ENCODE measurements at regions not wholly inside any gene's neighbourhood (a gene's known extent, or its start where the extent isn't known, plus 50 kb on each side); places are given as distances from the start of the nearest gene placed in this dataset.

GRCh38 chr4:35918491-35918977, 325.8 kb downstream of the ARAP2 start:
- no peak for DNase-seq

GRCh38 chr4:35925806-35926205, 318.5 kb downstream of the ARAP2 start:
- no peak for DNase-seq

GRCh38 chr4:35926788-35927187, 317.5 kb downstream of the ARAP2 start:
- DNase-seq: no peak

- no peak for DNase-seq
Observed at GRCh38 chr4:35933901-35934300, 310.4 kb downstream of the ARAP2 start.

- DNase-seq: peak; percentile 50
Observed at GRCh38 chr4:35934320-35934981, 309.9 kb downstream of the ARAP2 start.

GRCh38 chr4:35938936-35939335, 305.4 kb downstream of the ARAP2 start:
- no peak for DNase-seq

- DNase-seq: no peak
Observed at GRCh38 chr4:35939751-35940150, 304.6 kb downstream of the ARAP2 start.

- DNase-seq: no peak
Observed at GRCh38 chr4:35942092-35942491, 302.2 kb downstream of the ARAP2 start.

GRCh38 chr4:35943606-35944005, 300.7 kb downstream of the ARAP2 start:
- no peak for DNase-seq

GRCh38 chr4:35948171-35948570, 296.1 kb downstream of the ARAP2 start:
- no peak for DNase-seq

GRCh38 chr4:35950442-35950841, 293.9 kb downstream of the ARAP2 start:
- no peak for DNase-seq

GRCh38 chr4:35952751-35953150, 291.6 kb downstream of the ARAP2 start:
- no peak for DNase-seq

- DNase-seq: no peak
Observed at GRCh38 chr4:35963383-35963782, 280.9 kb downstream of the ARAP2 start.

GRCh38 chr4:35963974-35964515, 280.3 kb downstream of the ARAP2 start:
- DNase-seq: no peak

- DNase-seq: peak; percentile 8
Observed at GRCh38 chr4:35965300-35965699, 279.0 kb downstream of the ARAP2 start.

- DNase-seq: no peak
Observed at GRCh38 chr4:35966566-35966965, 277.7 kb downstream of the ARAP2 start.

- DNase-seq: no peak
Observed at GRCh38 chr4:35970366-35970960, 273.9 kb downstream of the ARAP2 start.

- DNase-seq: no peak
Observed at GRCh38 chr4:35972814-35973213, 271.5 kb downstream of the ARAP2 start.

- DNase-seq: no peak
Observed at GRCh38 chr4:35975617-35976355, 268.5 kb downstream of the ARAP2 start.

- DNase-seq: no peak
Observed at GRCh38 chr4:35978551-35978950, 265.8 kb downstream of the ARAP2 start.

GRCh38 chr4:35982318-35982717, 262.0 kb downstream of the ARAP2 start:
- no peak for DNase-seq

GRCh38 chr4:35986537-35986936, 257.8 kb downstream of the ARAP2 start:
- no peak for DNase-seq

GRCh38 chr4:35993606-35994005, 250.7 kb downstream of the ARAP2 start:
- DNase-seq: no peak
